Body of pancreas (tissue), 4 donors: ENCODE measurements at regions not wholly inside any gene's neighbourhood (a gene's known extent, or its start where the extent isn't known, plus 50 kb on each side); places are given as distances from the start of the nearest gene placed in this dataset.
"Not testable (repeated sequence)": the region's sequence is repeated elsewhere in the genome, so short reads cannot be mapped to it uniquely, and the experiment has no call there.

Experiments used
- POLR2A ChIP-seq, 3 donors: fragments of 450-650 bp; IDR thresholded peaks; one replicate each; pipeline ENCODE4 v1.6.1; 2016; ENCODE audit warnings: antibody characterized with exemption in 3 of 3, mild to moderate bottlenecking in 2 of 3
- TF ChIP-seq, protein P1 (sequence below), 7 experiments: fragments of 450-650 bp in 4 of 7; fragments of 200-600 bp in 3 of 7; sonication (generic) in 3 of 7; IDR thresholded peaks; one replicate each; pipeline ENCODE4 v1.5.1; 2016 to 2019; ENCODE audit warnings: antibody characterized with exemption in 7 of 7

- TF ChIP-seq, protein P1, sequence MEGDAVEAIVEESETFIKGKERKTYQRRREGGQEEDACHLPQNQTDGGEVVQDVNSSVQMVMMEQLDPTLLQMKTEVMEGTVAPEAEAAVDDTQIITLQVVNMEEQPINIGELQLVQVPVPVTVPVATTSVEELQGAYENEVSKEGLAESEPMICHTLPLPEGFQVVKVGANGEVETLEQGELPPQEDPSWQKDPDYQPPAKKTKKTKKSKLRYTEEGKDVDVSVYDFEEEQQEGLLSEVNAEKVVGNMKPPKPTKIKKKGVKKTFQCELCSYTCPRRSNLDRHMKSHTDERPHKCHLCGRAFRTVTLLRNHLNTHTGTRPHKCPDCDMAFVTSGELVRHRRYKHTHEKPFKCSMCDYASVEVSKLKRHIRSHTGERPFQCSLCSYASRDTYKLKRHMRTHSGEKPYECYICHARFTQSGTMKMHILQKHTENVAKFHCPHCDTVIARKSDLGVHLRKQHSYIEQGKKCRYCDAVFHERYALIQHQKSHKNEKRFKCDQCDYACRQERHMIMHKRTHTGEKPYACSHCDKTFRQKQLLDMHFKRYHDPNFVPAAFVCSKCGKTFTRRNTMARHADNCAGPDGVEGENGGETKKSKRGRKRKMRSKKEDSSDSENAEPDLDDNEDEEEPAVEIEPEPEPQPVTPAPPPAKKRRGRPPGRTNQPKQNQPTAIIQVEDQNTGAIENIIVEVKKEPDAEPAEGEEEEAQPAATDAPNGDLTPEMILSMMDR (IDR thresholded peaks at IDR 0.05), result not testable (repeated sequence)
- not testable (repeated sequence) for TF ChIP-seq POLR2A (IDR thresholded peaks at IDR 0.05)
These were observed 101.0 kb upstream of the HMX1 start for GRCh38 chr4:8972635-8973034.
